ENCODE measurements at regions not wholly inside any gene's neighbourhood (a gene's known extent, or its start where the extent isn't known, plus 50 kb on each side); places are given as distances from the start of the nearest gene placed in this dataset.

DNA sequence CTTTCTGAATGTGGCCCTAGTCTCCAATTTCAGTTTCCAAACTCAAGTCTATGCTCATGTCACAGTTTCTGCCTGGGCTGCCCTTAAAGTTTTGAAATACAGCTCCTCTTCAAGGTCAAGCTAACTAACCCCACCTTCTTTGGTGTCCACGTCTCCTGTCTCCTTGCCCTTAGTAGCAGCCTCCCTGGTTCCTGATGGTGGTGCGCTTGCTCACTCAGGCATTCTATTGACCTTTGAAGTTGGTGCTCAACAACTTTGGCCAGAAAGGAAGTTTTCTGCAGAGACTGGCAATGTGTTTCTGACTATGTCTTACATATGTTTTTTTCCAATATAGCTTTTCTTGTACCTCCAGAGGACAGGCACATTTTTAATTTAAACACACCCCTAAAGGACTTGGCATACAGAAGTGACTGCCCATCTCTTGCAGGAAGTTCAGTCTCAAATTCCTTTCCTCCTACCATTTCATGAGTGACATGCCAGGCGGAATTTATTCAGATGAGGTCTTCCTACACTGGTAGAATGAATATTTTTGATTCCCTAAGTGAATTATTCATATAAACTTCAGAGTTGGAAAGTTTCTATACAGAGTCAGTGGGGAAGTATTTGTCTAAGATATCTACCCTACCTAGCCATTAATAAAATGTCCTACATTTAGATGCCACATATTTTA lies 364.3 kb upstream of the USP24 start:
- no peak overlapping the region for H3K27ac ChIP-seq (replicated peaks)

DNA sequence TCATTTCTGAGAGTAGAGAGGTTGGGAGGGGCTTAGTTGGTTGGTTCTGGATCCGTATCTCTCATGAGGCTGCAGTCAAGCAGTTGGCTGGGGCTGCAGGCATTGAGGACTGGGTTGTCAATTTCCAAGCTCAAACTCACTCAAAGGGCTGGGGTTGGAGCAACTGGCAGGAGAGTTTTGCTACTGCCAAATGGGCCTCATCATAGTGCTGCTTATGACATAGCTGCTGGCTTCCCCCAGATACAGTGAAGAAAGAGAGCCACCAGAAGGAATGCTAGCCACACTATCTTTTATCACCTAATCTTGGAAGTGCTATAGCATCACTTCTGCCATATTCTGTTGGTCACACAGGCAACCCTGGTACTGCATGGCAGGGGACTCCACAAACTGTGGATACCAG lies 363.5 kb upstream of the USP24 start:
- H3K4me3 ChIP-seq (replicated peaks; ENCODE audit: insufficient read depth, low read length), result no peak overlapping the region
- H3K27me3 ChIP-seq (ENCODE audit: insufficient read depth, poor library complexity, severe bottlenecking), result no peaks in the 10 kb centered on the region
- no peak overlapping the region for H3K27ac ChIP-seq (replicated peaks)
- TF ChIP-seq GABPA (IDR thresholded peaks at IDR 0.05; ENCODE audit: low read depth) (no peak), SPI1 (IDR thresholded peaks at IDR 0.05; ENCODE audit: borderline replicate concordance, low read depth) (no peak), POLR2AphosphoS5 (IDR thresholded peaks at IDR 0.05; ENCODE audit: low read depth) (no peak)
- TF ChIP-seq, protein P1, sequence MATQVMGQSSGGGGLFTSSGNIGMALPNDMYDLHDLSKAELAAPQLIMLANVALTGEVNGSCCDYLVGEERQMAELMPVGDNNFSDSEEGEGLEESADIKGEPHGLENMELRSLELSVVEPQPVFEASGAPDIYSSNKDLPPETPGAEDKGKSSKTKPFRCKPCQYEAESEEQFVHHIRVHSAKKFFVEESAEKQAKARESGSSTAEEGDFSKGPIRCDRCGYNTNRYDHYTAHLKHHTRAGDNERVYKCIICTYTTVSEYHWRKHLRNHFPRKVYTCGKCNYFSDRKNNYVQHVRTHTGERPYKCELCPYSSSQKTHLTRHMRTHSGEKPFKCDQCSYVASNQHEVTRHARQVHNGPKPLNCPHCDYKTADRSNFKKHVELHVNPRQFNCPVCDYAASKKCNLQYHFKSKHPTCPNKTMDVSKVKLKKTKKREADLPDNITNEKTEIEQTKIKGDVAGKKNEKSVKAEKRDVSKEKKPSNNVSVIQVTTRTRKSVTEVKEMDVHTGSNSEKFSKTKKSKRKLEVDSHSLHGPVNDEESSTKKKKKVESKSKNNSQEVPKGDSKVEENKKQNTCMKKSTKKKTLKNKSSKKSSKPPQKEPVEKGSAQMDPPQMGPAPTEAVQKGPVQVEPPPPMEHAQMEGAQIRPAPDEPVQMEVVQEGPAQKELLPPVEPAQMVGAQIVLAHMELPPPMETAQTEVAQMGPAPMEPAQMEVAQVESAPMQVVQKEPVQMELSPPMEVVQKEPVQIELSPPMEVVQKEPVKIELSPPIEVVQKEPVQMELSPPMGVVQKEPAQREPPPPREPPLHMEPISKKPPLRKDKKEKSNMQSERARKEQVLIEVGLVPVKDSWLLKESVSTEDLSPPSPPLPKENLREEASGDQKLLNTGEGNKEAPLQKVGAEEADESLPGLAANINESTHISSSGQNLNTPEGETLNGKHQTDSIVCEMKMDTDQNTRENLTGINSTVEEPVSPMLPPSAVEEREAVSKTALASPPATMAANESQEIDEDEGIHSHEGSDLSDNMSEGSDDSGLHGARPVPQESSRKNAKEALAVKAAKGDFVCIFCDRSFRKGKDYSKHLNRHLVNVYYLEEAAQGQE (IDR thresholded peaks at IDR 0.05; ENCODE audit: insufficient replicate concordance, low read depth), result no peak
- TF ChIP-seq, protein P2, sequence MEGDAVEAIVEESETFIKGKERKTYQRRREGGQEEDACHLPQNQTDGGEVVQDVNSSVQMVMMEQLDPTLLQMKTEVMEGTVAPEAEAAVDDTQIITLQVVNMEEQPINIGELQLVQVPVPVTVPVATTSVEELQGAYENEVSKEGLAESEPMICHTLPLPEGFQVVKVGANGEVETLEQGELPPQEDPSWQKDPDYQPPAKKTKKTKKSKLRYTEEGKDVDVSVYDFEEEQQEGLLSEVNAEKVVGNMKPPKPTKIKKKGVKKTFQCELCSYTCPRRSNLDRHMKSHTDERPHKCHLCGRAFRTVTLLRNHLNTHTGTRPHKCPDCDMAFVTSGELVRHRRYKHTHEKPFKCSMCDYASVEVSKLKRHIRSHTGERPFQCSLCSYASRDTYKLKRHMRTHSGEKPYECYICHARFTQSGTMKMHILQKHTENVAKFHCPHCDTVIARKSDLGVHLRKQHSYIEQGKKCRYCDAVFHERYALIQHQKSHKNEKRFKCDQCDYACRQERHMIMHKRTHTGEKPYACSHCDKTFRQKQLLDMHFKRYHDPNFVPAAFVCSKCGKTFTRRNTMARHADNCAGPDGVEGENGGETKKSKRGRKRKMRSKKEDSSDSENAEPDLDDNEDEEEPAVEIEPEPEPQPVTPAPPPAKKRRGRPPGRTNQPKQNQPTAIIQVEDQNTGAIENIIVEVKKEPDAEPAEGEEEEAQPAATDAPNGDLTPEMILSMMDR (IDR thresholded peaks at IDR 0.05; ENCODE audit: insufficient read depth, low read length), result no peak
- no peak for DNase-seq (ENCODE audit: low read depth in 1 of 2, low spot score in 1 of 2)

More for the DNA sequence above, 364.3 kb upstream of the USP24 start:
- Histone ChIP-seq H3K27me3 (ENCODE audit: insufficient read depth, poor library complexity, severe bottlenecking) (no peaks in the 10 kb centered on the region), H3K4me3 (replicated peaks; ENCODE audit: insufficient read depth, low read length) (no peak overlapping the region)
- TF ChIP-seq POLR2AphosphoS5 (IDR thresholded peaks at IDR 0.05; ENCODE audit: low read depth), result no peak
- DNase-seq (ENCODE audit: low read depth in 1 of 2, low spot score in 1 of 2), result no peak

DNA sequence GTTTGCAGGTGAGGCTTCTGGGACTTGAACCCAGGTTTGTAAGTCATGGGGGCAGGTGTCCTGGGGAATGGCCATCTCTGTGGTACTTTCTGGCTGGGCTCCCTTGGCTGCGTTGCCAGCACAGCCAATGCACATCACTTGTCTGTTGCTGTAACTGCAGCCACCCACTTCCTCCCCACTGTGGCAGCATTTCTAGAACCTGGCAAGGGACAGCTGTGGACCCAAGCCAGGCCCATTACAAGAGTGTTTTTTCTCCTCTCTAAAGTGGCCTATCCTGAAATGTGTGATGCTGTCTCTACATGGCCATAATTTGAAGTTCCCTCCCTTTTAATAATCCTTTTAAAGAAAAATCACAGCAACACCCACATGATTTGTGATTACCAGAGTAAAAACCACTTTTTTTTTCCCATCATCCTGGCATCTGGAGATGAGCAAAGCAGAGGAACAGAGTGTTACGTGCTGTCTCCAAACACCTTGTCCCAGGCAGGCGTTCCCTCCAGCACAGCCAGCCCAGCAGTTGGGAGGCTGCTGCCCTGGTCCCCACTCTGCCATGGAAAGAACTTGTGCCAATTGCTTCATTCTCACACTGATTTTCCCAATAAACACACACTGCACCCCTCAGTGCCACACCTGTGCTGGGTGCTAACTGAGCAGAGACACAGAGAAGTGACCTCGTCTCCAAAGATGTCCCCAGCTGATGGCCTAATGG lies 360.6 kb upstream of the USP24 start:
- no peak for DNase-seq (ENCODE audit: low read depth in 1 of 2, low spot score in 1 of 2)
- H3K27me3 ChIP-seq (ENCODE audit: insufficient read depth, poor library complexity, severe bottlenecking), result no peaks in the 10 kb centered on the region
- TF ChIP-seq SPI1 (IDR thresholded peaks at IDR 0.05; ENCODE audit: borderline replicate concordance, low read depth) (no peak), GABPA (IDR thresholded peaks at IDR 0.05; ENCODE audit: low read depth) (no peak), POLR2AphosphoS5 (IDR thresholded peaks at IDR 0.05; ENCODE audit: low read depth) (no peak)
- TF ChIP-seq, protein P2 (IDR thresholded peaks at IDR 0.05; ENCODE audit: insufficient read depth, low read length), result no peak
- TF ChIP-seq, protein P1 (IDR thresholded peaks at IDR 0.05; ENCODE audit: insufficient replicate concordance, low read depth), result no peak
- no peak overlapping the region for H3K4me3 ChIP-seq (replicated peaks; ENCODE audit: insufficient read depth, low read length)
- no peak overlapping the region for H3K27ac ChIP-seq (replicated peaks)

DNA sequence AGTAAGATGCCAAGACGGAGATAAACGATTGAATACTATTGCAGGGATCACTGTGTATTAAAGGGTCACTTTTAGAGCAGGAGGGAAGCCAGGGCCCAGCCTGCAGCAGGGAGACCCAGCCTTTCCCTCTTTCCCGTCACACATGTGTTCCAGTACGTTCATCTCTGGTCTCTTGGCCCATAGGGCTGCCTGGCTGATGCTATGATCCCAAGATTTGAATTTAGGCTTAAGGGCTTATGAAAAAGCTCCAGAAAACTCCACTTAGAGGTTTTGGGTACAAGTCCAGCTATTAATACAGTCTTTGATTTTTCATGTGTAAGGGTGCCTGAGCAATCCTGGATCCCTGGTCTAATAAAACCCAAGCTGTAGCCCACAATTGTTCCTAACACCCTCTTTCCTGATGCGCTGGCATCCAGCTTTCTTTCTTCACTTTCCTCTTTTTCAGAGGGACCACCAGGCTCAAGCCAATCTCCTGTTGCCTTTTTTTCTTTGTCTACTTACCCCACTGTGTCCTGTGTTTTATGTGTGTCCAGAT lies 359.6 kb upstream of the USP24 start:
- Histone ChIP-seq H3K27ac (replicated peaks) (no peak overlapping the region), H3K4me3 (replicated peaks; ENCODE audit: insufficient read depth, low read length) (no peak overlapping the region), H3K27me3 (ENCODE audit: insufficient read depth, poor library complexity, severe bottlenecking) (no peaks in the 10 kb centered on the region)
- TF ChIP-seq SPI1 (IDR thresholded peaks at IDR 0.05; ENCODE audit: borderline replicate concordance, low read depth) (no peak), POLR2AphosphoS5 (IDR thresholded peaks at IDR 0.05; ENCODE audit: low read depth) (no peak), GABPA (IDR thresholded peaks at IDR 0.05; ENCODE audit: low read depth) (no peak)
- TF ChIP-seq, protein P1 (IDR thresholded peaks at IDR 0.05; ENCODE audit: insufficient replicate concordance, low read depth), result no peak
- DNase-seq (ENCODE audit: low read depth in 1 of 2, low spot score in 1 of 2), result no peak
